ENCODE measurements at regions not wholly inside any gene's neighbourhood (a gene's known extent, or its start where the extent isn't known, plus 50 kb on each side); places are given as distances from the start of the nearest gene placed in this dataset.

- in situ Hi-C loops (cut with HindIII; ENCODE audit: extremely low pct_ligation_motif_present, low pct_unique_long_range_greater_than_20kb) = no loop called here
- intact Hi-C loops (cut with micrococcal nuclease; ENCODE audit: unreplicated experiment) = no loop called here
These were observed 217.6 kb downstream of the TMEM167A start for GRCh38 chr5:82859451-82860140.

More at GRCh38 chr5:82859451-82860140, 217.6 kb downstream of the TMEM167A start:
- no TSS peak for BruUV-seq (replicated peaks)
- Histone ChIP-seq H4K20me1 (ENCODE audit: insufficient read depth, low read length) (no peaks in the 10 kb centered on the region), H3K4me3 (replicated peaks in 1 of 3; ENCODE audit: insufficient read depth in 1 of 3, low read depth in 2 of 3, low read length in 3 of 3) (no peak overlapping the region), H3K27me3 (ENCODE audit: control insufficient read depth in 1 of 2, insufficient read depth in 2 of 2, low read length in 2 of 2) (0 out of 5 replicates have a peak, but pooled peaks cover 0 to 14% of the 10 kb centered on the region in 2 experiments), H3K9ac (ENCODE audit: insufficient read depth, low read depth, low read length) (no peak overlapping the region), H3K9me3 (ENCODE audit: low read length) (no peaks in the 10 kb centered on the region), H3K4me2 (ENCODE audit: low read depth, low read length) (no peak overlapping the region), H2AFZ (ENCODE audit: low read length) (no peak overlapping the region), H3K4me1 (ENCODE audit: insufficient read depth, low read length) (no peaks in the 10 kb centered on the region), H3K79me2 (ENCODE audit: insufficient read depth, low read length) (no peaks in the 10 kb centered on the region), H3K36me3 (replicated peaks in 1 of 2; ENCODE audit: control insufficient read depth in 1 of 2, insufficient read depth in 2 of 2, low read length in 2 of 2) (no peaks in the 10 kb centered on the region), H3K27ac (ENCODE audit: extremely low read length, insufficient read depth, low read length) (no peak overlapping the region)
- DNase-seq (ENCODE audit: low spot score) (no peak), ATAC-seq (no peak), FAIRE-seq (no peak)
- no peak for TF ChIP-seq GATAD2A (CRISPR knock-in tag; IDR thresholded peaks at IDR 0.05)
- TF ChIP-seq ZNF792 (CRISPR knock-in tag; IDR thresholded peaks at IDR 0.05) = no peak
- no peak for TF ChIP-seq GMEB1 (CRISPR knock-in tag; IDR thresholded peaks at IDR 0.05; ENCODE audit: borderline replicate concordance)
- TF ChIP-seq SAP130 (CRISPR knock-in tag; IDR thresholded peaks at IDR 0.05; ENCODE audit: low read depth) = no peak
- no peak for TF ChIP-seq ZNF562 (CRISPR knock-in tag; IDR thresholded peaks at IDR 0.05; ENCODE audit: borderline replicate concordance)
- TF ChIP-seq ZNF800 (CRISPR knock-in tag; IDR thresholded peaks at IDR 0.05) = no peak
- TF ChIP-seq HOXD1 (CRISPR knock-in tag; IDR thresholded peaks at IDR 0.05) = no peak
- CTCF ChIA-PET (ENCODE audit: low intra/inter-chr PET ratio, low total read pairs) = no interaction called here
- POLR2A ChIA-PET = no interaction called here
- WGBS (ENCODE audit: low lambda C conversion rate) = 23% methylated on average over 8 of the region's 8 CpGs

Data from HepG2 (cell line).